Hepatocyte (in vitro differentiated cells): ENCODE measurements at regions not wholly inside any gene's neighbourhood (a gene's known extent, or its start where the extent isn't known, plus 50 kb on each side); places are given as distances from the start of the nearest gene placed in this dataset.

Source experiments
- CTCF ChIP-seq: fragments of 200-600 bp; sonication (generic); IDR thresholded peaks from 2 replicates; pipeline ENCODE4 v1.5.1; 2016; ENCODE audit warnings: antibody characterized with exemption, mild to moderate bottlenecking; ENCODE audit not compliant: poor library complexity
- EZH2 ChIP-seq: fragments of 200-600 bp; sonication (generic); IDR thresholded peaks from 2 replicates; pipeline ENCODE4 v1.6.1; 2016; ENCODE audit warnings: antibody characterized with exemption, mild to moderate bottlenecking, borderline replicate concordance
- EZH2phosphoT487 ChIP-seq: fragments of 200-600 bp; sonication (generic); IDR thresholded peaks from one replicate; pipeline ENCODE4 v1.6.1; 2018; ENCODE audit warnings: antibody characterized with exemption, mild to moderate bottlenecking, low read depth, moderate library complexity; ENCODE audit not compliant: unreplicated experiment, severe bottlenecking

GRCh38 chr2:20551260-20551944, 99.5 kb downstream of the HS1BP3 start:
- TF ChIP-seq CTCF (no peak), EZH2 (no peak), EZH2phosphoT487 (no peak)
